Activated CD4-positive, alpha-beta T cell treated with anti-CD3 and anti-CD28 coated beads, Interleukin-2, Interleukin-4, amounts not matched to agents 100 ng/mL and 50 ng/mL, durations not matched to agents 16 hours and 8 hours (primary cell): ENCODE measurements at regions not wholly inside any gene's neighbourhood (a gene's known extent, or its start where the extent isn't known, plus 50 kb on each side); places are given as distances from the start of the nearest gene placed in this dataset.

Source experiments
- DNase-seq: peaks from one replicate; pipeline ENCODE4 v3.0.0-alpha.2; 2020; ENCODE audit warnings: low spot score

DNA sequence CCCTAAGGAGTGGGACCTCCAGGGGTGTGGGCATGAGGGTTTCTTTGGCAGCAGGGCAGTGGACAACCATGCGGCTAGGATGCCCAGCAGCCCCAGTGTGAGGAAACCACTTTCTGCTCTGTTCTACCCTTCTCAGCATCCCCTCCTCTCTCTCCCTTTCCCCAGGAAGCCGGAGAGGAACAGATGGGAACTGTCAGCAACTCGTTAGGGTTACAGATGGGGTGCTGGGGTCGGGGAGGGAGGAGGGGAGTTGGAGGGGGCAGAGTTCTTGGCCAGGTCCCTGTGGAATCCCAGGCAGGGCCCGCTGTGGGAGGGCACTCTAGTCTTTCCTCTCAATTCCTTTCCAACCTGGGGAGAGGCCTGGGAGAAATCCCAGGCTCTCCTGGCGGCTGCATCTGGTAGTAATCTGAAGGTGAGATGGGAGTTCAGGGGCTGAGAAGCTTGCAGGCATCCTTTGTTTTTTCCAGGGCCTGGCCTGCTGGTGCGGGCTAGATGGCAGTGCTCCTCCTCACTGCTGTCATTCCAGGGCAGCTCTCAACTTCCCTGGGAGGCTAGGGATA is 93.9 kb upstream of the CSF3R start:
- no peak for DNase-seq

GRCh38 chr1:36576118-36576517 is 93.4 kb upstream of the CSF3R start:
- peak; percentile 54 for DNase-seq

DNA sequence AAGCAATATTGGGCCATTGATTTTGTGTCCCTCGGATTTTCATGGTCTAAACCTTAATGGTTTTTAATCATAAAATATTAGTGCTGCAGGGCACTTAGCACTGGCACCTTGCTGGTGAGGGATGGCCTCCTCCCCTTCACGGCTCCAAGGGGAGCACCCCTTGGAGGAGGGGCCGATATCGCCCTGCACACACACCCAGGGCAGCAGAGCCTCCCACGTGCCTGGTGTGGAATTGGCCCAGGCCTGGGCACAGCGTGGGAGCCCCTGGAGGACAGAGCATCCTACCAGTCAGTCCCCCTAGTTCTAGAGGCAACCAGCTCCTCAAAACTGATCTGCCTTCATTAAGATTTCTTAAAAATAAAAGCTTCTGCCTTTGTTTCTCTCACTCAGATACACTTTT is 90.7 kb upstream of the CSF3R start:
- no peak for DNase-seq

- DNase-seq: no peak
These were observed 90.2 kb upstream of the CSF3R start for GRCh38 chr1:36572906-36573305.

DNA sequence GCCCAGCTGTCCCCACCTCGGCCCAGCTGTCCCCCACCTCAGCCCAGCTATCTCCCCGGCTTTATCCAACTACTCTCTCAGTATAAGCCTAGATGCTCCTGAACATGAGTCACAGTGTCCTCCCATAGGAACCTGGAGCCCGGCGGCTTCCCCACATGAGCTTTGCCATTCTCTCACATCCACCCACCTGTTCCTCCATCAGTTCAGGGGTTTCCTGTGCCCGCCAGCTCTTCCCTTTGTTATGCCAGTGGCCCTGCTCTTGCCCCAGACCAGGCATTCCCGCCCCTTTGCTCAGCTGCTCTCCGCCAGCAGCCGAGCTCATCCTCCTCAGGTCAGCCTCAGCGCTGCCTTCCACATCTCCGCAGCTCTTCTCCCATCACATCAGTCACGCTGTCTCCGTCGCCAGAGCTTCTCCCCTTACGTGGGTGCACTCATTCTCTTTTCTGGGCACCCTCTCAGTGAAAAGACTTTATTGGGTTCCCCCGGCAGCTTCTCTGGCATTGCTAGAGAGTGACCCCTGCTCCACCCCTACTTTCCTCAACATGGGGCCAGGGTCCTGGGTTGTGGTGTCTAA is 89.5 kb upstream of the CSF3R start:
- no peak for DNase-seq

DNA sequence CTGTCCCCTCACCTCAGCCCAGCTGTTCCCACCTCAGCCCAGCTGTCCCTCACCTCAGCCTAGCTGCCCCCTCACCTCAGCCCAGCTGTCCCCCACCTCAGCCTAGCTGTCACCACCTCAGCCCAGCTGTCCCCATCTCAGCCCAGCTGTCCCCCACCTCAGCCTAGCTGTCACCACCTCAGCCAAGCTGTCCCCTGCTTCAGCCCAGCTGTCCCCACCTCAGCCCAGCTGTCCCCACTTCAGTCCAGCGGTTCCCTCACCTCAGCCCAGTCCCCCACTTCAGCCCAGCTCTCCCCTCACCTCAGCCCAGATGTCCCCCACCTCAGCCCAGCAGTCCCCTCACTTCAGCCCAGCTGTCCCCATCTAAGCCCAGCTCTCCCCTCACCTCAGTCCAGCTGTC is 88.4 kb upstream of the CSF3R start:
- DNase-seq: no peak

DNA sequence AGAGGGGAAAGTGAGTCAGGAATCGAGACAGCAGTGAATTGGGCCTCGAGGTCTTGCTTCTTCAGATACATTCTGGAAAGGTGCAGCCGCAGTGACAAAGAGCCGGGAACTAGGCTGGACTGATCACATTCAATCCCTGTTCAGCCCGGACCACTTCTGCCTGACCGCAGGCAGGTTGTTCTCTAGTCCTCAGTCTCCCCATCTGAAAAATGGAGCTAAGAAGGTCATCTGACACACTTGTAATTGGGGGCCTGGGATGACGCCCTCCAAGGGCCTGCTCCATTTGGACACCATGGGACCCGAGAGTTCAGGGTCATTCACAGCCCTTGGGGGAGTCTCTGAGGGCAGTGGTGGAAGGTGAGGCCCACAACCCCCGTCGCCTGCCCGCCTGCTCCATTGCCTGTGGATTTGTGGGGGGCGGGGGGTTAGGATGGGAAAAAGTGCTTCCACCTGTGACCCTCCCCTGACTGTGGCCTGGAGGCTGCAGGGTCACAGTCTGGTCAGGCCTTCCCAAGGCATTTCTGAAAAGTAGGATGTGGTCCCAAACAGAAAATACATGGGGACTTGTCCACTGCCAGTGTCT is 87.9 kb upstream of the CSF3R start:
- no peak for DNase-seq

DNA sequence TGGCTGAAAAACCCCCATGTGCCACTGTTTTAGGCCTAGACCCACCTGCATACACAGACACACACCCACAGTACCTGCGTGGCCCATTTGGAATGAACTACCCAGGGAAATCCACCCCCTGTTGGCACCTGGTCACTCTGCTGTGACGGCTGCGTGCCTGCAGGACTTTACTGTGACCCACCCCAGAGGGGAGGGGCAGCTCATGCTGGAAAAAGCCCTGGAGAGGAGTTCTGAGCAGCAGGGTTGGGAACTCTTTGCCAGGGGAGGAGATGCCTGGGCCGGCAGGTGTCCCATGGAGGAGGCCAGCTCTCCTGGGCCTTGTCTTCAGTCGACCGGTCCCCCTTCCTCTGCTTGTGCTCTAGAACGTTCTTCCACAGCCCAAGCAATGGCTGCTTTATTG is 87.3 kb upstream of the CSF3R start:
- DNase-seq: no peak

DNA sequence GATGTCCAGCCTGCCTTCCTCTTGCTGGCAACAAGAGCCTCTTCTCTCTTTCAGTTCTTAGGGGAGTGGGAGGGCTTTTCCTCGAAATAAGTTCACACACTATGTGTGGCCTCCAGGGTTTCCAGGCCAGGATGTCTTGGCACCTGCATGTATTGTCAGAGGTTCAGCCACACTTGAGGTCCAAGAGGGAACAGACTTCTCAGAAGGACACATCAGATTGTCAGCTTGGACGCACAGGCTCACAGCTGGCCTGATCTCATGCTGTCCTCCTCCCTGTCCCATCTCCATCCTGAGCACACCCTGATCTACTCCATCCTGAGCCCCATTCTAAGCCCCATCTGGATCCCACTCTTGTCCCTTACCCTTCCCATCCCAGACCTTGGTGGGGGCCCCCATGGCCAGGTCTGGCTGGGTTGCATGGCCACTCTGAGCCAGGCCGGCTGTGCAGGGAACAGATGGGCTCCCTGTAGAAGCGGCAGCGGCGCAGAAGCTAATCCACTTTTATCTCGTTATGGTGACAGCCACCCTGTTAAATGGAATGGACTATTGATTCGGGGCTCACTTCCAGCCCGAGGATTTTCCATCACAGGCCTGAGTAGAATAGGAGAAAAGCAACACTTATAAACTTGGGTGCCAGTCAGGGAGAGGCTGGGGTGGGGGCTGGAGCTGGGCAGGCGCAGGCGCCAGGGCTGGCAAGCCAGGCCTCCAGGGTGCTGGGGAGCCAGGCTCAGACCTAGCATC is 85.1 kb upstream of the CSF3R start:
- DNase-seq: no peak

DNA sequence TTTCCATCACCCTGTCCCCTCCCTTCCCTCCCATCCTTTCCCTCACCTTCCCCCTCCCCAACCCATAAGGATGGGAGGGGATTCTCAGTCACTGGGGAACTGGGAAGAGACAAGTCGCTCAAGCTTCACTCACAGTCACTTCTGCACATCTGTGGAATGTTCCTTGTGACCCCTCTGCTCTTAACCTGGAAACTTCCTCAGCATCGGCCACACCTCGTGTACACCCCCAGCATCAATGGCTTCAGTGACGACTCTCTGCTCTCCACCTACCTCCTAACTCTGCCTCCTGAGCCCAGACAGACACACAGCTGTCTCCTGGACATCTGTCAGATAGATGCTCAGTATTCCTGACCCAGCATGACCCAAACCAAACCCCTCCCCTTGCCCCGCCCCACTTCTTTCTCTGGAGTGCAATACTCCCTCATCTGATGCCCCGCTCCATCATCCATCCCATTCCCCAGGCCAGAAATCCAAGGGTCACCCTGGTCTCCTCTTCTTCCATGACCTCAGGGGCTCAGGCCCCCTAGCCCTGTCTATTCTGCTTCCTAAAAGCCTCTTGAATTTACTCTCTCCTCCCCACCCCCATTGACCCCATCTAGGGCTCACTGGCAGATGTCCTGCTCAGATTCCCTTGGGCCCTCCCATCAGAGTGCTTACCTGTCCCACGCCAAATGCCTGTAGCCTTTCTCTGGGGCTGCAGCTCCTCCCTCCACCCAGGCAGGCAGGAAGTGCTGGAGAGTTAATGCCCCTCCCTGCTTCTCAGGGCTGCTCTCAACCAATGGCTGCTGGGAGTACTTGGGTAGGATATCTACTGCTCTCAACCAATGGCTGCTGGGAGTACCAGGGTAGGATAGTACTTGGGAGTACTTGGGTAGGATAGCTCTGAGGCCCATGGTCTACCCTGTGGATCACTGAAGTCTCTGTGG is 83.1 kb upstream of the CSF3R start:
- DNase-seq: no peak

- no peak for DNase-seq
These were observed 79.5 kb upstream of the CSF3R start for GRCh38 chr1:36562181-36562685.

- no peak for DNase-seq
These were observed 78.6 kb upstream of the CSF3R start for GRCh38 chr1:36561361-36561724.

GRCh38 chr1:36560621-36561360 is 78.1 kb upstream of the CSF3R start:
- no peak for DNase-seq

DNA sequence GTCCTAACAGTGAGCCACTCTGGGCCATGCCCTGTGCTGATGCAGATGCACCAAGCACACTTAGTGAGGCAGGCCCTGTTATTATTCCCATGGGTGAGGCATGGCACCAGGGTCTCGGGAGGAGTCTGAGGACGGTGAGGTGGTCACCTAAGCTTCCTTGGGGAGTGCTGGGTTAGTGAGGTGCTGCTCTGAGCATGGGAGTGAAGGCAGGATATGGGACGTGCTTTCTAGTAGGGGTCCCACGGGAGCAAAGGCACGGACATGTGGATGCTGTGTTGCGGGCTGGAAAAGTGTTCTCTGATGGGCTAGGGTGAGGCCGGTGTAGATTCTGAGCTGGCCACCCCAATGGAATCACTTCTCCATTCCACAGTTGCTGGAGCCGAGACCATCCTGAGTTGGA is 77.5 kb upstream of the CSF3R start:
- no peak for DNase-seq

DNA sequence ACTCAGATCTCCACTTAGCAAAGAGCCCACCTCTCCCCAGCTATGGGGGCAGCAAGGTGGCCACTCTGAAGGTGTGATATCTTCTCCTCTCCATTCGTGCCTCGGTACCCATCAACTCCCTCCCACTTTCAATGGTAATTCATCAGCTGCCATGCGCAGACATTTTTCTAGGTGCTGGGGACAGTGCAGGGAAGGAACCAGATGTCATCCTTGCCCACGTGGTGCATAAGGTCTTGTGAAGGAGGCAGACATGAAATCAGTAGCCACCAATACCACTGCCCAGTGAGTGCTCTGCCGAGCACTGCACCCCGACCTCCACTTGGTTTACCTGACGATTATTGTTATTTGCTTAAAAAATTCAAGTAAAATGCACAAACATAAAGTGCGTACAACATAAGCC is 76.3 kb upstream of the CSF3R start:
- no peak for DNase-seq

DNA sequence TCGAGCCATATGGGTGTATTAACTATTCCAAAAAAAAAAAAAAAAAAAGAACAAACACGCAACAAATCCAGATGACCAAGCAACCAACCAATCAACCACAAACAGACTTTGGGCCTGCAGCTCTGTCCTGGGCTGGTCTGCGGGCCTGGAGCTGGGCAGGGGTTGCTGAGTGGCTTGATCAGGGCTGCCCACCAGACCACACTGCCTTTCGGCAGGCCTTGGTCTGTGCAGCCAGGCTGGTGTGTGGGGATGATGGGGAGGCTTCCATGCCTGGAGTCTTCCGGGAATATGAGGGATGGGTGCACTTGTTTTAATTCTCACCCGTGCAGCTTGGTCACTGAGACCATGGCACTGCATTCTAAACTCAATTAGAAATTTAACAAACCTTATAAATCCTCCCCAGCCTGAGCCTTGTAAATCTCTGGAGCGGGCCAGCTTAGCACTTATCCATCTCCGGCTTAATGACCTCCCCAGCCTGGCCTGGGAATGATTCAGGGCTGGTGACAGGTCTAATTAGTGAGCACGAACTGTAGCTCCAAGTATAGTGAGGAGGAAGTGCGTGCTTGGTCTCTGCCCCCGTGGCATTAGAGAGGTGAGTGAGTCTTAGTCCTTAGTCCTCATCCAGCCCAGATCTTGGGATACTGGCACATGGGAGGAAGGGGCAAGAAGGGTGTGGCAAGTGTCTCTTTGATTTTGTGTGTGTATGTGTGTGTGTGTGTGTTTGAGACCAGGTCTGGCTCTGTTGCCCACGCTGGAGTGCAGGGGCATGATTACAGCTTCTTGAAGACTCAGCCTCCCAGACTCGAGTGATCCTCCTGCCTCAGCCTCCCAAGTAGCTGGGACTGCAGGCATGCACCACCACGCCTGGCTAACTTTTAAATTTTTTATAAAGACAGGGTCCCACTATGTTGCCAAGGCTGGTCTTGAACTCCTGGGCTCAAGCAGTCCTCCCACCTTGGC is 74.6 kb upstream of the CSF3R start:
- DNase-seq: no peak

DNA sequence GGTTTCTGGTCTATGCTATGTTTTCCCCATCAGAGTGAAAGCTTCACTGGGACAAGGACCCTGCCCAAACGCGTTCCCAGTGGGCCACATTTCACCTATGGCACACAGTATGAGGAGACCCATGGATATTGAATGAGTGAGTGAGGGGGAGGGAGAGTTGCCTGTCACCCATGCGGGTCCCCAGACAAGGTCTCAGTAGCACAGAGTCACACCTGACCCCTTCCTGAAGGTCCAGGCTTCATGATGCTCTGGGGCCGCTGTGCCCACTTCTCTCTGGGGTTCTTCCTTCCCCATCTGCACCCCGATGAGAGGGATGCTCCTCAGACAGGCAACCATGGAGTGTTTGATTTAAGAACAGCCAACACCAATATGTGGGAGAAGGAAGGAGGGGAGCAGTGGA is 72.3 kb upstream of the CSF3R start:
- no peak for DNase-seq

GRCh38 chr1:36554323-36554628 is 71.6 kb upstream of the CSF3R start:
- no peak for DNase-seq

- DNase-seq: peak; percentile 82
These were observed 71.0 kb upstream of the CSF3R start for GRCh38 chr1:36553591-36554322.
